Mesendoderm (in vitro differentiated cells): ENCODE measurements at regions not wholly inside any gene's neighbourhood (a gene's known extent, or its start where the extent isn't known, plus 50 kb on each side); places are given as distances from the start of the nearest gene placed in this dataset.

Experiments used
- DNase-seq: peaks from one replicate; pipeline ENCODE4 v3.0.0; 2013
- H2AK5ac ChIP-seq: 2 replicates; pipeline ENCODE4 v1.6.1; 2013; ENCODE audit warnings: low read length, inconsistent platforms
- H2BK120ac ChIP-seq: 2 replicates; pipeline ENCODE4 v1.6.1; 2013; ENCODE audit warnings: low read depth, mild to moderate bottlenecking, low read length, moderate library complexity, mixed read lengths
- H2BK15ac ChIP-seq: replicated peaks from 2 replicates; pipeline ENCODE4 v1.6.1; 2013; ENCODE audit warnings: low read depth, mild to moderate bottlenecking, moderate library complexity
- H2BK5ac ChIP-seq: 2 replicates; pipeline ENCODE4 v1.6.1; 2013; ENCODE audit warnings: low read length, inconsistent platforms
- H3K18ac ChIP-seq: 2 replicates; pipeline ENCODE4 v1.6.1; 2013; ENCODE audit warnings: mild to moderate bottlenecking, low read length, mixed read lengths
- H3K23ac ChIP-seq: one replicate; pipeline ENCODE4 v1.6.1; 2013; ENCODE audit warnings: low read length
- H3K27ac ChIP-seq: 2 replicates; pipeline ENCODE4 v1.5.1; 2013; ENCODE audit warnings: low read depth, mild to moderate bottlenecking, inconsistent platforms, low read length, moderate library complexity
- H3K27me3 ChIP-seq: 2 replicates; pipeline ENCODE4 v1.6.1; 2013; ENCODE audit warnings: low read length, control low read depth, mild to moderate bottlenecking, inconsistent platforms; ENCODE audit not compliant: insufficient read depth, poor library complexity
- H3K36me3 ChIP-seq: 2 replicates; pipeline ENCODE4 v1.6.1; 2013; ENCODE audit warnings: low read length, inconsistent platforms; ENCODE audit not compliant: control insufficient read depth, insufficient read depth
- H3K4ac ChIP-seq: one replicate; pipeline ENCODE4 v1.6.1; 2013; ENCODE audit warnings: low read depth, mild to moderate bottlenecking, low read length, moderate library complexity
- H3K4me1 ChIP-seq: 2 replicates; pipeline ENCODE4 v1.6.1; 2013; ENCODE audit warnings: low read depth, low read length, inconsistent platforms; ENCODE audit not compliant: control insufficient read depth
- H3K4me2 ChIP-seq: 2 replicates; pipeline ENCODE4 v1.6.1; 2013; ENCODE audit warnings: low read length
- H3K4me3 ChIP-seq: 2 replicates; pipeline ENCODE4 v1.5.1; 2013; ENCODE audit warnings: mild to moderate bottlenecking, low read length
- H3K56ac ChIP-seq: one replicate; pipeline ENCODE4 v1.6.1; 2013; ENCODE audit warnings: low read length
- H3K79me1 ChIP-seq: 2 replicates; pipeline ENCODE4 v1.6.1; 2013; ENCODE audit warnings: low read length, inconsistent platforms
- H3K79me2 ChIP-seq: 2 replicates; pipeline ENCODE4 v1.6.1; 2013; ENCODE audit warnings: mild to moderate bottlenecking, low read length; ENCODE audit not compliant: control insufficient read depth, insufficient read depth
- H3K9ac ChIP-seq: 2 replicates; pipeline ENCODE4 v1.6.1; 2013; ENCODE audit warnings: low read length, inconsistent platforms
- H4K5ac ChIP-seq: one replicate; pipeline ENCODE4 v1.6.1; 2013; ENCODE audit warnings: low read length
- H4K8ac ChIP-seq: one replicate; pipeline ENCODE4 v1.6.1; 2013; ENCODE audit warnings: low read depth, mild to moderate bottlenecking, control low read depth, low read length, moderate library complexity
- WGBS: extraction: QIAGEN DNeasy Blood & Tissue Kit; methylation state at CpG from one replicate; pipeline ENCODE4 v1.1.7; 2013; ENCODE audit warnings: low lambda C conversion rate, missing lambda C conversion rate; ENCODE audit not compliant: insufficient coverage; ENCODE audit errors: extremely low coverage; 5-methylcytosine and 5-hydroxymethylcytosine counted together

- Histone ChIP-seq H3K4me1 (peaks cover 17% of the 10 kb centered on the region), H4K8ac (no peak overlapping the region)
These were observed 112.1 kb downstream of the ACAA2 start for GRCh38 chr18:49701190-49701589.

DNA sequence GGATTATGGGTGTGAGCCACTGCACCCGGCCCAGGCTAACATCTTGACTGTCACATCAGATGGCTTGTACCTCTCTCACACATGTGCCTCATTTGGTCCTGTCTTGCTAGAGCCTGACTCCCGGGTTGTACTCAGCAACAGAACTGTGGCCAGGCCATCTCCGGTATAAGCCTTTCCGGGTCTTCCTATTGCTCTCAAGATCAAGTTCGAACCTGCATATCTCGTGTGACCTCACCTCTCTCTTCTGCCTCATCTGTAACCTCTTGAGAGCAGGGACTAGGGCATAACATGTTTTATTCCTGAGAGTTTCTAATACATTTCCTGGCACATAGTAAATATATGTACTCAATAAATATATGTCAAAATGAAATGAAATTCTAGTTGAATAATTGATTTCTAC is 114.0 kb downstream of the ACAA2 start:
- H3K4me2 ChIP-seq: no peak overlapping the region
- no peaks in the 10 kb centered on the region for H3K79me1 ChIP-seq
- H3K23ac ChIP-seq: no peak overlapping the region
- no peak overlapping the region for H3K18ac ChIP-seq
- H3K4me1 ChIP-seq: peaks cover 17% of the 10 kb centered on the region
- H3K56ac ChIP-seq: no peak overlapping the region
- no peak overlapping the region for H2BK15ac ChIP-seq
- H3K27ac ChIP-seq: no peak overlapping the region
- no peaks in the 10 kb centered on the region for H3K79me2 ChIP-seq
- no peak overlapping the region for H3K9ac ChIP-seq
- no CpG with 5 or more reads among the region's 6 CpGs for WGBS
- H2BK5ac ChIP-seq: no peak overlapping the region
- no peak for DNase-seq
- H3K27me3 ChIP-seq: no peaks in the 10 kb centered on the region
- no peak overlapping the region for H2BK120ac ChIP-seq
- H4K5ac ChIP-seq: no peak overlapping the region
- no peak overlapping the region for H3K4ac ChIP-seq
- peak overlapping the region; percentile 7 for H2AK5ac ChIP-seq
- H3K4me3 ChIP-seq: no peak overlapping the region
- H4K8ac ChIP-seq: no peak overlapping the region
- no peaks in the 10 kb centered on the region for H3K36me3 ChIP-seq

More at GRCh38 chr18:49701190-49701589, 112.1 kb downstream of the ACAA2 start:
- Histone ChIP-seq H3K27me3 (no peaks in the 10 kb centered on the region), H3K4me3 (no peak overlapping the region), H3K79me1 (no peaks in the 10 kb centered on the region), H3K36me3 (no peaks in the 10 kb centered on the region), H3K9ac (no peak overlapping the region), H2BK120ac (no peak overlapping the region), H3K56ac (peak overlapping the region; percentile 35), H3K27ac (no peak overlapping the region), H3K4ac (no peak overlapping the region), H2BK5ac (no peak overlapping the region), H3K23ac (no peak overlapping the region), H3K79me2 (no peaks in the 10 kb centered on the region), H3K4me2 (no peak overlapping the region), H4K5ac (no peak overlapping the region), H2AK5ac (no peak overlapping the region), H3K18ac (no peak overlapping the region), H2BK15ac (no peak overlapping the region)
- no peak for DNase-seq
- no CpG with 5 or more reads among the region's 5 CpGs for WGBS

GRCh38 chr18:49698525-49699025 is 114.8 kb downstream of the ACAA2 start:
- DNase-seq: no peak
- H3K79me1 ChIP-seq: no peaks in the 10 kb centered on the region
- H2BK15ac ChIP-seq: no peak overlapping the region
- no peaks in the 10 kb centered on the region for H3K36me3 ChIP-seq
- peak overlapping the region; percentile 62 for H2BK5ac ChIP-seq
- H3K56ac ChIP-seq: no peak overlapping the region
- H3K27ac ChIP-seq: no peak overlapping the region
- WGBS: no CpG with 5 or more reads among the region's 4 CpGs
- H3K27me3 ChIP-seq: no peaks in the 10 kb centered on the region
- H3K18ac ChIP-seq: no peak overlapping the region
- H4K5ac ChIP-seq: no peak overlapping the region
- peaks cover 21% of the 10 kb centered on the region for H3K4me1 ChIP-seq
- H3K4me3 ChIP-seq: no peak overlapping the region
- no peak overlapping the region for H2AK5ac ChIP-seq
- H3K4me2 ChIP-seq: no peak overlapping the region
- H3K4ac ChIP-seq: no peak overlapping the region
- no peaks in the 10 kb centered on the region for H3K79me2 ChIP-seq
- no peak overlapping the region for H4K8ac ChIP-seq
- H2BK120ac ChIP-seq: no peak overlapping the region
- H3K23ac ChIP-seq: no peak overlapping the region
- H3K9ac ChIP-seq: no peak overlapping the region

GRCh38 chr18:49697757-49698524 is 115.4 kb downstream of the ACAA2 start:
- no peaks in the 10 kb centered on the region for H3K79me1 ChIP-seq
- H2BK120ac ChIP-seq: no peak overlapping the region
- H2BK15ac ChIP-seq: no peak overlapping the region
- peak overlapping the region; percentile 76 for H2AK5ac ChIP-seq
- H3K23ac ChIP-seq: no peak overlapping the region
- H4K5ac ChIP-seq: no peak overlapping the region
- H3K4me3 ChIP-seq: no peak overlapping the region
- peak overlapping the region; percentile 19 for H3K4ac ChIP-seq
- H3K36me3 ChIP-seq: no peaks in the 10 kb centered on the region
- H3K18ac ChIP-seq: peak overlapping the region; percentile 19
- DNase-seq: peak; percentile 91
- no peak overlapping the region for H4K8ac ChIP-seq
- no peaks in the 10 kb centered on the region for H3K27me3 ChIP-seq
- peak overlapping the region; percentile 90 for H2BK5ac ChIP-seq
- H3K56ac ChIP-seq: peak overlapping the region; percentile 81
- no CpG with 5 or more reads among the region's 7 CpGs for WGBS
- peaks cover 27% of the 10 kb centered on the region for H3K4me1 ChIP-seq
- H3K4me2 ChIP-seq: no peak overlapping the region
- H3K79me2 ChIP-seq: no peaks in the 10 kb centered on the region
- H3K27ac ChIP-seq: peak overlapping the region; percentile 44
- H3K9ac ChIP-seq: peak overlapping the region; percentile 39

DNA sequence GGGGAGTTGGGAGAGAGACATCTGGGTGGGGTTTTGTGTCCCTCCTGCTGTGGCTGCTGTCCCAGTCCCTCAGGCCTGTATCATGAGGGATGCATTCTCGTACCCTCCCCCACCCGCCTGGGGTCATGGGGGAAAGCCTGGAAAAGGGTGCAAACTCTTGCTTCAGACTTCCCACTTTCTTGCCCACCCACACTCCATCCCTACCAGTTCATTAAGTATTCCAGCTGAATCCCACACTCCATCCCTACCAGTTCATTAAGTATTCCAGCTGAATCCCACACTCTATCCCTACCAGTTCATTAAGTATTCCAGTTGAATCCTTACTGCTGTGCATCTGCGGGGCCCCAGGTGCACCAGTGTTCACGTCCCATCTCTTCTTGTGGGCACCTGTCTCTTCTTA is 116.3 kb downstream of the ACAA2 start:
- H4K8ac ChIP-seq: no peak overlapping the region
- peak overlapping the region; percentile 44 for H3K27ac ChIP-seq
- peak overlapping the region; percentile 59 for H4K5ac ChIP-seq
- no peaks in the 10 kb centered on the region for H3K79me1 ChIP-seq
- no peak overlapping the region for H3K23ac ChIP-seq
- peak overlapping the region; percentile 79 for H2AK5ac ChIP-seq
- no peaks in the 10 kb centered on the region for H3K79me2 ChIP-seq
- H3K4me1 ChIP-seq: peaks cover 30% of the 10 kb centered on the region
- no peak overlapping the region for H3K4me2 ChIP-seq
- H3K4ac ChIP-seq: no peak overlapping the region
- peak overlapping the region; percentile 68 for H2BK5ac ChIP-seq
- DNase-seq: no peak
- H3K9ac ChIP-seq: peak overlapping the region; percentile 28
- H3K18ac ChIP-seq: peak overlapping the region; percentile 39
- no peaks in the 10 kb centered on the region for H3K27me3 ChIP-seq
- WGBS: no CpG with 5 or more reads among the region's 4 CpGs
- H3K4me3 ChIP-seq: no peak overlapping the region
- H3K36me3 ChIP-seq: no peaks in the 10 kb centered on the region
- H2BK120ac ChIP-seq: peak overlapping the region; percentile 34
- peak overlapping the region; percentile 44 for H3K56ac ChIP-seq
- no peak overlapping the region for H2BK15ac ChIP-seq
